Choroid plexus epithelial cell (primary cell): ENCODE measurements at regions not wholly inside any gene's neighbourhood (a gene's known extent, or its start where the extent isn't known, plus 50 kb on each side); places are given as distances from the start of the nearest gene placed in this dataset.

Experiments used
- DNase-seq: peaks from one replicate; pipeline ENCODE4 v3.0.0-alpha.2; 2010; ENCODE audit warnings: low read depth
- H3K4me3 ChIP-seq: 2 replicates; pipeline ENCODE4 v1.5.1; 2011; ENCODE audit warnings: low read depth, mild to moderate bottlenecking, control low read depth, low read length, moderate library complexity
- TF ChIP-seq, protein P1 (sequence below): conservative IDR thresholded peaks from 2 replicates; pipeline ENCODE4 v1.5.1; 2011; ENCODE audit warnings: low read depth, mild to moderate bottlenecking, control low read depth, inconsistent platforms, low read length, moderate library complexity

DNA sequence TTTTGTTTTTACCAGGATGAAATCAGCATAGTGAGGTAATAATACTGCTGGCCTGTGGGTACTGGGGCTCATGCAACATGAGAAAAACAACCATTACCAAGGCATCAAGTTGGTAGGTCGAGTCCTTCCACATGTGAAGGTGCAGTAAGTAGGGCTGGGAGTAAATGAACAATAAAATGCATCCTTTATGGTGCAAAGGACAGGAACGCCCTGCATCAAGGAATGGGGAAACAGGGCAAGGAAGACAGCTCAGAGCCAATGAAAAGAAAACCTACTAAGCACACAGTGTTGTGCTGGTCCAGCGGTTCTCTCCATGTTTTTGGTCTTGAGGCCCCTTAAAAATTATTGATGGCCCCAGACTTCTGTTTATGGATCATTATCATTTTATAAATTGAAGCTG lies 168.5 kb upstream of the TPM1 start:
- DNase-seq, result no peak
- TF ChIP-seq, protein P1, sequence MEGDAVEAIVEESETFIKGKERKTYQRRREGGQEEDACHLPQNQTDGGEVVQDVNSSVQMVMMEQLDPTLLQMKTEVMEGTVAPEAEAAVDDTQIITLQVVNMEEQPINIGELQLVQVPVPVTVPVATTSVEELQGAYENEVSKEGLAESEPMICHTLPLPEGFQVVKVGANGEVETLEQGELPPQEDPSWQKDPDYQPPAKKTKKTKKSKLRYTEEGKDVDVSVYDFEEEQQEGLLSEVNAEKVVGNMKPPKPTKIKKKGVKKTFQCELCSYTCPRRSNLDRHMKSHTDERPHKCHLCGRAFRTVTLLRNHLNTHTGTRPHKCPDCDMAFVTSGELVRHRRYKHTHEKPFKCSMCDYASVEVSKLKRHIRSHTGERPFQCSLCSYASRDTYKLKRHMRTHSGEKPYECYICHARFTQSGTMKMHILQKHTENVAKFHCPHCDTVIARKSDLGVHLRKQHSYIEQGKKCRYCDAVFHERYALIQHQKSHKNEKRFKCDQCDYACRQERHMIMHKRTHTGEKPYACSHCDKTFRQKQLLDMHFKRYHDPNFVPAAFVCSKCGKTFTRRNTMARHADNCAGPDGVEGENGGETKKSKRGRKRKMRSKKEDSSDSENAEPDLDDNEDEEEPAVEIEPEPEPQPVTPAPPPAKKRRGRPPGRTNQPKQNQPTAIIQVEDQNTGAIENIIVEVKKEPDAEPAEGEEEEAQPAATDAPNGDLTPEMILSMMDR, result no peak
- H3K4me3 ChIP-seq, result no peak overlapping the region

DNA sequence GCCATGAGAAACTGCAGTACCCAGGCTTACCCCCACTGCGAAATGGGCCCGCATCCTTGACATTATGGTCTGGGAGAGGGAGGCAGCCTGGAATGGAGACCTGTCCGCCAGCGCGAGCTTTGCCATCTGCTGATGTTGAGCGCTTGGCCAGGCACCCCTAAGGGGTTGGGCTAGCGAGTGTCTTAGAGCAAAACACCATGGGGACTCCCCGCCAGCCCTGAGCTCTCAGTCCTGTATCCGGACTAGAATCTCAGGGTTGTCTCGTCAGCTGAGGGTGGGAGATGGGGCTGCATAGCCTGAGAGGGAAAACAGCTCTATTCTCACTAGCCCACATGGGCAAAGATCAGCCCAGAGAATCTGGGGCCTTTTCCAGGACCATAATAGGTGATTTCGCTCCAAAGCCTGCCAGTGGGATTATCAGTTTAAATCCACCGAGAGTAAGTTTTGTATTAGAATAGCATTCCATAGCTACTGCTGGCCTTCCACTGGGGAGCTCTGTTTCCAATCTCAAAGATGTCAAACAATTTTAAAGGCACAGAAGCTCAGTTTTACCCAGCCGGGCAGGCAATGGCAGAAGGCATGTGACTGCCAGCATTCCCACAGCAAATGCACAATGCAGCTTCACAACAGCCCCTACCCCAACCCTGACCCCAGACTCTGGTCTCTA lies 167.5 kb upstream of the TPM1 start:
- DNase-seq, result no peak
- TF ChIP-seq, protein P1, result no peak
- no peak overlapping the region for H3K4me3 ChIP-seq

DNA sequence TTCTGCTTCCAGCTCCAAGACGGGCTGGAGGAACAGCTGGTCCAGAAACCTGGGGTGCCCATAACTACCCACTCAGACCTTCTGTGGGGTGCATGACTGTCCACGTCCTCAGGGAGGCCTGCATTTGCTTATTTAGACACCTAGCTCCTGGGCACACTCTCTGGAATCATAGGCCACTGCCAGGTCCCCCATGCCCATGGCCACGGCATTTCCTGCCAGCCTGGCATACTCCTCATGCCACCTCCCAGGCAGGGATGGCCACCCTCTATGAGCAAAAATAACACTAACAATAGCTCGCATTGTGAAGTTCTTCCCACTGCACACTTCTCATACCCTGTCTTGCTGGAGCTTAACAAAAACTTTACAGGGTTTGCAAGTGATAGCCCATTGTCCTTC lies 166.9 kb upstream of the TPM1 start:
- TF ChIP-seq, protein P1, result no peak
- H3K4me3 ChIP-seq, result no peak overlapping the region
- no peak for DNase-seq

GRCh38 chr15:62877276-62877857 lies 165.2 kb upstream of the TPM1 start:
- TF ChIP-seq, protein P1, result no peak
- no peak overlapping the region for H3K4me3 ChIP-seq
- no peak for DNase-seq

DNA sequence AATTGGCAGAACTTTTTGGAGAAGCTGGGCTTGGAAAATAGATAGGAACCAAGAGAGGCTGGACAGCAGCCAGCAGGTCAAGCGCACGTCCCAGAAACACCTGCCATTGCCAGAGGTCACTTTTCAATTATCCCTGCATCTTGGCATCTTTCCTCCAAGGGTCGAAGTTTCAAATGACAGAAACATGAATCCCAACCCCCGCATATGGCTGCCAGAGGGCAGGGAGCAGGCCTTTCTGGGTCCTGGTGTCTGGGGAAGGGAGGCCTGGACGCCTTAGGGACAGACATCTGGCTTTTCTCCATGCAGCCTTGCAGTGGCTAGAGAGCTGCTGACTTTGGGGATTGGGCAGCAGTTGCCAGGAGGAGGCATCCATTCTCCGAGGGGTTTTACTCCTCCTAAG lies 164.5 kb upstream of the TPM1 start:
- TF ChIP-seq, protein P1, result no peak
- no peak overlapping the region for H3K4me3 ChIP-seq
- no peak for DNase-seq

GRCh38 chr15:62879770-62880169 lies 162.8 kb upstream of the TPM1 start:
- no peak overlapping the region for H3K4me3 ChIP-seq
- DNase-seq, result no peak
- TF ChIP-seq, protein P1, result no peak

DNA sequence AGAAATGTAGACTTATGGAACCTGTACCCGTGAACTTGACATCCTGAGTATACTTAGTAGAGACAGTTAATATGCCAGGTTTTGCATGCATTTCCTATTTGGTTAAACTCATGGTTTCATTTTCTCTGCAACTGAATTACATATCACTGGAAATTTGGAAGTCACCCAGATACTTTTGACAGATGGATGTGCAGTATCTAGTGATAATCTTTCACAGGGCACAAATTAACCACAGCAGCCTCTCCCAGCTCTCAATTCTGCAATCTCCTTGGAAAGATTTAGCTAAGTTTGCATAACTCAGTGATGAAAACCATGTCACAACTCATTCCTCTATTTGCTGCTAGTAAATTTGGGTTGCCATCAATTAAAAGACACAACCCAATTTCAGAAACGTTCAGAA lies 162.3 kb upstream of the TPM1 start:
- peak; percentile 36 for DNase-seq
- H3K4me3 ChIP-seq, result no peak overlapping the region
- TF ChIP-seq, protein P1, result no peak
